Natural killer cell (primary cell): ENCODE measurements at regions not wholly inside any gene's neighbourhood (a gene's known extent, or its start where the extent isn't known, plus 50 kb on each side); places are given as distances from the start of the nearest gene placed in this dataset.

Experiments used
- ATAC-seq, 3 donors: fragments of 150-1000 bp in 2 of 3; fragments of 200-7000 bp in 1 of 3; cut with Tn5 transposase; 1 replicate in 1 of 3; 2 replicates in 2 of 3; pipeline ENCODE4 v1.10.0; 2021; ENCODE audit warnings: mild to moderate bottlenecking in 2 of 3, moderate library complexity in 2 of 3
- DNase-seq, 2 donors: peaks; one replicate each; pipeline versions ENCODE4 v3.0.0 to v3.0.0-alpha.2; 2013 to 2021; ENCODE audit warnings: mixed read lengths in 1 of 2
- H3K27ac ChIP-seq: one replicate; pipeline ENCODE4 v1.5.1; 2013; ENCODE audit warnings: mild to moderate bottlenecking, low read length
- H3K27me3 ChIP-seq: one replicate; pipeline ENCODE4 v1.6.1; 2013; ENCODE audit warnings: low read length; ENCODE audit not compliant: control insufficient read depth, insufficient read depth
- H3K36me3 ChIP-seq: one replicate; pipeline ENCODE4 v1.6.1; 2013; ENCODE audit warnings: low read length; ENCODE audit not compliant: control insufficient read depth, insufficient read depth
- H3K4me1 ChIP-seq: one replicate; pipeline ENCODE4 v1.6.1; 2013; ENCODE audit warnings: low read length; ENCODE audit not compliant: control insufficient read depth, insufficient read depth
- H3K4me3 ChIP-seq: one replicate; pipeline ENCODE4 v1.5.1; 2013; ENCODE audit warnings: low read length
- H3K9me3 ChIP-seq: one replicate; pipeline ENCODE4 v1.6.1; 2013; ENCODE audit warnings: low read length; ENCODE audit not compliant: control insufficient read depth, insufficient read depth
- H3K27ac Mint-ChIP-seq, 2 donors: one replicate each; pipeline ENCODE4 v1.8.0; 2022; ENCODE audit warnings: mild to moderate bottlenecking in 2 of 2, mixed read lengths in 2 of 2, moderate library complexity in 1 of 2
- H3K27me3 Mint-ChIP-seq, 2 donors: one replicate each; pipeline ENCODE4 v1.8.0; 2022; ENCODE audit warnings: low read depth in 2 of 2, mixed read lengths in 2 of 2
- H3K36me3 Mint-ChIP-seq: one replicate; pipeline ENCODE4 v1.8.0; 2022; ENCODE audit warnings: mixed read lengths
- H3K4me1 Mint-ChIP-seq, 2 donors: one replicate each; pipeline ENCODE4 v1.8.0; 2022; ENCODE audit warnings: mixed read lengths in 2 of 2
- H3K4me3 Mint-ChIP-seq: one replicate; pipeline ENCODE4 v1.8.0; 2022; ENCODE audit warnings: mild to moderate bottlenecking, moderate library complexity, mixed read lengths
- H3K9me3 Mint-ChIP-seq, 2 donors: one replicate each; pipeline ENCODE4 v1.8.0; 2022; ENCODE audit warnings: mixed read lengths in 2 of 2
- CTCF ChIP-seq: fragments of 200-600 bp; IDR thresholded peaks from one replicate; pipeline ENCODE4 v1.8.0; 2022; ENCODE audit warnings: antibody characterized with exemption
- WGBS: methylation state at CpG from one replicate; pipeline ENCODE4 v1.1.7; 2013; ENCODE audit warnings: missing lambda C conversion rate; ENCODE audit not compliant: insufficient coverage; 5-methylcytosine and 5-hydroxymethylcytosine counted together
- intact Hi-C: fragments of 100-400 bp; cut with micrococcal nuclease; formaldehyde crosslinking; loops from one replicate; pipeline ENCODE4 v1.14.2; 2022

GRCh38 chr13:73782450-73783449 is 351.5 kb downstream of the KLF12 start:
- H3K27me3 Mint-ChIP-seq: no peaks in the 10 kb centered on the region
- H3K27ac ChIP-seq: no peak overlapping the region
- no peak overlapping the region for H3K4me3 Mint-ChIP-seq
- H3K27me3 ChIP-seq: no peaks in the 10 kb centered on the region
- ATAC-seq (no peak), DNase-seq (no peak)
- no peak overlapping the region for H3K4me3 ChIP-seq
- peaks cover 26 to 33% of the 10 kb centered on the region in 2 donors for H3K4me1 Mint-ChIP-seq
- H3K36me3 Mint-ChIP-seq: no peaks in the 10 kb centered on the region
- intact Hi-C loops: no loop called here
- no peaks in the 10 kb centered on the region for H3K9me3 ChIP-seq
- H3K4me1 ChIP-seq: no peaks in the 10 kb centered on the region
- H3K9me3 Mint-ChIP-seq: no peaks in the 10 kb centered on the region
- peak overlapping the region; percentile 44 to 68 for H3K27ac Mint-ChIP-seq
- no peak for TF ChIP-seq CTCF
- peaks cover 5% of the 10 kb centered on the region for H3K36me3 ChIP-seq
- 99% methylated on average over 4 of the region's 6 CpGs for WGBS

- no peak for ATAC-seq
Measured at GRCh38 chr13:73781384-73781783, 352.8 kb downstream of the KLF12 start.

GRCh38 chr13:73779881-73780280 is 354.3 kb downstream of the KLF12 start:
- Mint-ChIP-seq H3K4me1 (peaks cover 28 to 32% of the 10 kb centered on the region in 2 donors), H3K9me3 (no peaks in the 10 kb centered on the region), H3K27ac (peak overlapping the region in 1 of 2 donors; percentile 8), H3K4me3 (no peak overlapping the region), H3K27me3 (no peaks in the 10 kb centered on the region), H3K36me3 (peaks cover 8% of the 10 kb centered on the region)
- Histone ChIP-seq H3K4me3 (no peak overlapping the region), H3K9me3 (no peaks in the 10 kb centered on the region), H3K4me1 (no peaks in the 10 kb centered on the region), H3K27ac (no peak overlapping the region), H3K27me3 (no peaks in the 10 kb centered on the region), H3K36me3 (peaks cover 19% of the 10 kb centered on the region)
- TF ChIP-seq CTCF: no peak
- ATAC-seq (no peak), DNase-seq (no peak)
- WGBS: no CpG with 5 or more reads among the region's 1 CpG
- intact Hi-C loops: no loop called here

More at GRCh38 chr13:73781384-73781783, 352.8 kb downstream of the KLF12 start:
- no peaks in the 10 kb centered on the region for H3K9me3 ChIP-seq
- no peak for DNase-seq
- Mint-ChIP-seq H3K4me1 (peaks cover 32 to 33% of the 10 kb centered on the region in 2 donors), H3K4me3 (no peak overlapping the region), H3K36me3 (peaks cover 8% of the 10 kb centered on the region), H3K27ac (no peak overlapping the region), H3K27me3 (no peaks in the 10 kb centered on the region), H3K9me3 (no peaks in the 10 kb centered on the region)
- no peaks in the 10 kb centered on the region for H3K4me1 ChIP-seq
- TF ChIP-seq CTCF: no peak
- no peak overlapping the region for H3K27ac ChIP-seq
- H3K36me3 ChIP-seq: peaks cover 12% of the 10 kb centered on the region
- no peaks in the 10 kb centered on the region for H3K27me3 ChIP-seq
- no peak overlapping the region for H3K4me3 ChIP-seq
- intact Hi-C loops: no loop called here
